GM21390 (cell line): ENCODE measurements at regions not wholly inside any gene's neighbourhood (a gene's known extent, or its start where the extent isn't known, plus 50 kb on each side); places are given as distances from the start of the nearest gene placed in this dataset.
"Not testable (repeated sequence)": the region's sequence is repeated elsewhere in the genome, so short reads cannot be mapped to it uniquely, and the experiment has no call there.

Experiments
- ATAC-seq: cut with Tn5 transposase; IDR thresholded peaks from one replicate; pipeline ENCODE4 v1.9.1; 2021; ENCODE audit not compliant: unreplicated experiment

DNA sequence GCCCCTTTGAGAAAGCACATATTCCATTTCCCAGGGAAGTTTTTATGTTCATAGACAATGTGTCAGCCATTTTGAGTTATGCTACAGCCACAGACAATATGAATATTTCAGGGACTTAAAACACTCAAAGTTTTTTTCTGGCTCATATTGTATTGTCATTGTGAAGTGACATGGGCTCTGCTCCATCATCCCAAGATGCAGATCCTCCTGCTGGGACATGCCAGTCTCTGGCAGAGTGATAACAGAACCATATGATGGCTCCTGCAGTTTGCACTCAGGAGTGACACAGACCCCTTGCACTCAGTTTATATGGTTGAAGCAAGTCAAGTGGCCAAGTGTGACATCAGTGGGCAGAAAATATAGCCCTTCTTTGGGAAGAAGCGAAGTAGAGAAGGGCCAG is 498.4 kb upstream of the TUSC1 start:
- ATAC-seq = no peak

DNA sequence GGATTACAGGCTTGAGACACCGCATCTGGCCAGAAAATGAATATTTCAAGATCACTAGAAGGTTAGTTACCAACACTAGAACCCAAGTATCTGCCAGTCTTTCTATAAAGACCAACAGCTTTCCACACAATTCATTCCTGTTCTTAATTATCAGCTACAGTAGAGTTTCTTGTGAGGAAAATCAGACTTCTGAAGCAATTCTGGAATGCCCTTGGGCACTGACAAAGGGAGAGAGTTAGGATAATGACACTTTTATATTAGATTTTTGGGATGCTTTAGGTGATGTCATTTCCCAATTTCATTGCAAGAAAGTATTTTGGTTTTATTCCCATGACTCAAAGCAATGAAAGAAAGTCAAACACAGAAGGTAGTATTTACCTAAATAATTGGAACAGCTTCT is 497.0 kb upstream of the TUSC1 start:
- no peak for ATAC-seq

DNA sequence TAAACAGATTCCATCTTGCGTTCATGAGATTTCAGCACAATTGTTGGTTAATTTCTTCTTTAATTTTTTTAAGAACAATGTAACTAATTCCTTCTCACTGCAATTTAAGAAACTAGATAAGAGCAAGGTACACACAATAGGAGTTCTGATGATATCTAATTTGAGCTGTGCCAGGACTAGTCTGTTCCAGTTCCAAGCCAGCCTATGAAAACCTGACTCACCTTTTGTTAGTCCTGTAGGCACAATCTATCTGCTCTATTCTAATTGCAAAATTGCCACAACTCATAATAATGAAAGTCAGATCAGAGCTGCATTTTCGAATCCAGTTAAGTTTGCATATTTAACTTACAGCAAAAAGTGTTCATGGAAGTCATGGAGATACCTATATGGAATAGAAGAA is 494.1 kb upstream of the TUSC1 start:
- ATAC-seq = no peak

GRCh38 chr9:26171691-26172090 is 493.4 kb upstream of the TUSC1 start:
- no peak for ATAC-seq

DNA sequence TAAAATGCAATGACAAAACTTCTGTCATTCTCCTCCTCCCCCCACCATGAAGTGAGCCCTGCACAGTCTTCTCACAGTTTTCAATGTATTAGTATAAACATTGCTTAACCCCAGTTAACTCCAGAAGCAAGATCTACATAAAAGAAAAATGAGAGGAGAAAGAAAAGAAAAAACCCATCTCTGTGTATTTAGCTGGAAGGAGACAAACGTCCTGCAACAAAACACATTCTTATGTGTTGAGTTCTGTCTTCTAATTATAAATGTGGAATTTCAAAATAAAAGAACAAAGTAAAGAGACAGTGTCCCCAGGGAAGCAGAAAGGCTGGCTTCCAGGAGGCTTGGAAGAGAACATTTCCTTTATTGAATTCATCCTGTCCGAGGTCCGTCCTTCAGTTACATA is 491.9 kb upstream of the TUSC1 start:
- no peak for ATAC-seq

GRCh38 chr9:26169708-26170107 is 491.5 kb upstream of the TUSC1 start:
- no peak for ATAC-seq

DNA sequence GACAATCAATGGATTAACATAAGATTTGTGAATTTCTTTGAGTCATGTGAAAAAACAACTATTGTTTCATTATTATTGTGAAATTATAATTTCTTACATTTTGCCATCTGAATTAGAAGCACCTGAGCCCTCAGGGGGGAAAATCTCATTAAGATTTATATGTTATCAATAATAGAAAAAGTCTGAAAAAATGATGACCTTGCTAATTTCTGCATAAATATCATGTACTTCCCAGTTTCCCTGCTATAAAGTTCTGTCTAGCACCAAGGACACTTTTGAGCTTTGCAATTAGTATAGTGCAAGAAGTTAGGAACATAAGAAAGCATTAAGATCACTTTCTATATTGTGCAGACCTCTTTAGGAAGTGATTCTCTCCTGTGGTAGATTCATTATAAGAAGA is 488.3 kb upstream of the TUSC1 start:
- ATAC-seq = no peak

- no peak for ATAC-seq
Measured at GRCh38 chr9:26165426-26165825, 487.2 kb upstream of the TUSC1 start.

DNA sequence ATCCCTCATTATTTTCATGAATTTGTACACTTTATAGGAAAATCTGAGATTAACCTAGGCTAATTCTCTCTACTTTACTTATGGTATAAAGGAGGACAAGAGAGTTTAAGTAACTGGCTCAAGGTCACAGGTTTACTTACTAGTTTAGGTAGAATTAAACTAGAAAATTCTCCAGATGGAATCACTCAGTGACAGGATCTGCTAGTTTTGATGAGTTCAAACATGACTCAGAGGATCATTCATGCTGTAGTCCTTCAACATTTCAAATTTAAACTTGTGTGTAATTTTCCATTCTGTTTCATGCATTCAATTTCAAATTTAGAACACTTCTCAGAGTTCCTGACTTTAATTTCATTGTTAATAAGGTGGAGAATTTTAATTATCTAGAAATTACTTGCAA is 485.7 kb upstream of the TUSC1 start:
- no peak for ATAC-seq

- no peak for ATAC-seq
Measured at GRCh38 chr9:26159575-26160392, 481.5 kb upstream of the TUSC1 start.

- ATAC-seq = no peak
Measured at GRCh38 chr9:26158631-26159150, 480.4 kb upstream of the TUSC1 start.

- ATAC-seq = peak; percentile 80
Measured at GRCh38 chr9:26157411-26157810, 479.2 kb upstream of the TUSC1 start.

- ATAC-seq = no peak
Measured at GRCh38 chr9:26152350-26152749, 474.1 kb upstream of the TUSC1 start.

DNA sequence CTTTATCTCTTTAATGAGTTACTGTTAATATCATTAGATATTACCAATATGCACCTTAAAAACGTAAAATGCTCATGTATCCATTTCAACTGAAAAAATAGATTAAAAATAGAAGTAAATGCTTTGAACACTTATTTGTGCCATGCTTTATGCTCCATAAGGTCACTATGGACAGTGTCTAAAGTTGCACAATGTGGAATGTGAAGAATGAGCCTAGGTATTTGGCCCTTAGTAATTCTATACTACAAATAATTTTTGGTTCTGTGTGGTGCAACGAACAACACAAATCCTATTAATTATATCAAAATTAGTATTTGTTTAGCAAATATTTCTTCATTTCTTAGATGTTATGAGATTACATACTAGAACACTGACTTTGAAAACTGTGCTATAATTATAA is 469.9 kb upstream of the TUSC1 start:
- ATAC-seq = no peak

DNA sequence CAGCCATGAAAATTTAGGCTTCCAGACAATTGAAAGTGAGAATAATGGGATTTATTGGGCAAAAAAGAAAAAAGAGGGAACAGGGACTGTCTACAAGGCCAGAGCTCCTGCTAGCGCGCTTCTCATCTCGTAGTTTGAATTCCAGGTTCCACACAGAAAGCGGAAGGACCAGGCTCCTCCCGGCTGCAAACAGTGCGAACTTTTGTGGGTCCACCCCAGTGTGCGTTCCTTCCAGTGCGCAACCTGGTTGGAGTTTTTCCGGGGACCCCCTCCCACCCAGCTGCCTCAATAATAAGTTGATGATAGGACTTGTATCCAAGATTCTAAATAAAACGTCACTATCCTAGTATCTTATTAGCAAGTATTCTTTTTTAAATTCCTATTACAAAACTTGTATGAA is 467.7 kb upstream of the TUSC1 start:
- no peak for ATAC-seq

- ATAC-seq = no peak
Measured at GRCh38 chr9:26142631-26143030, 464.4 kb upstream of the TUSC1 start.

DNA sequence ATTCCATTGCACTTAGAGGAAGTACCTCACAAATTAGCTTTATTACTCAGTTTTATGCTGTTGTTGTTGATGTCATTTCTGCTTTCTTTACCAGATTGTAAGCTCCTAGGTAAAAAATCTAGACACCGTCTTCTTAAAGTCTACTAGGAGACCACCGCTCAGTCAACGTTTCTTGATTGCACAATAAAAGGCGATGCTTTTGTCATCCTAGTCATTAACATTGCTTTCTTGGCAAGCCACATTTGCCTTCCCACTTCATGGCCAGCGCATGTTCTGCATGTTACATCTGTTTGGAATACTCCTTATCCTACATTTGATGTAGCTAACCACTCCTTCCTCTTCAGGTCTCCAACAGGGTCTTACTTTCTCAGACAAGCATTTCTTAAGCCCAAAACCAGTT is 464.0 kb upstream of the TUSC1 start:
- no peak for ATAC-seq

- ATAC-seq = no peak
Measured at GRCh38 chr9:26133537-26133936, 455.3 kb upstream of the TUSC1 start.

- ATAC-seq = no peak
Measured at GRCh38 chr9:26132746-26133312, 454.6 kb upstream of the TUSC1 start.

DNA sequence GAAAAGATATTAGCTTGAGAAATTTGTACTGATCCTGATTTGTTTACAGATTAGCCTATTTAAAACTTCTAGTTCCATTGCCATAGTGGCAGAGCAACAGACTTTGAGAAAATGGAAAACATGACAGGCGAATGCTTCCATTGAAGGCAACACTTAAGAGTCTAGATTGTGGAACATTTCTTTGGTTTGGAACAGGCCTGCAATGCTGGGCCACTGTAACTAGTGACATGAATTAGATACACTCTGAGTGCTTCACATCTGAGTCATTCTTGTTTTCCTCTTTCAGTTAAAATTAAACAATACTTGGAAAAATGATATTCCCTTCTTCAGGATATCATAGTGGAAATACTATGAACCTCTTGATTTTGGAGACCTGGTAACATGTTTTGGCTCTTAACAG is 453.6 kb upstream of the TUSC1 start:
- ATAC-seq = no peak

- no peak for ATAC-seq
Measured at GRCh38 chr9:26129217-26129616, 451.0 kb upstream of the TUSC1 start.

DNA sequence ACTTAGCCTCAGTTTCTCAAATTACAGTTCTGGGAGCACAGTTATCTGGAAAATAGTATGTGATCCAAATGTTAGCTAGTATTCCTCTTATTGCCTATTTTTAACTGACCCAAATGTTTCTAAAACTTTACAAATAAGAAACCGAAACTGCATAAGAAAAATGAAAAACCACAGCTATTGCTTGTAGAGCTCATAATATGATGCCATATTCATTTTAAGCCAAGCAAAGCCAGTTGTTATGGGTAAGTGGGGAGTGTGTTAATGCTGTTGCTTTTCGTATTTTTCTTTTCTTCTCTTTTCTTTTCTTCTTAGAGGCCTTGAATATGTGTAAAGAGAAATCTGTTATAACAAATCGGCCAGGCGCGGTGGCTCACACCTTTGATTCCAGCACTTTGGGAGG is 447.4 kb upstream of the TUSC1 start:
- no peak for ATAC-seq

- not testable (repeated sequence) for ATAC-seq
Measured at GRCh38 chr9:26116085-26116484, 437.8 kb upstream of the TUSC1 start.
